HG03135 (cell line): ENCODE measurements at regions not wholly inside any gene's neighbourhood (a gene's known extent, or its start where the extent isn't known, plus 50 kb on each side); places are given as distances from the start of the nearest gene placed in this dataset.

Source experiments
- ATAC-seq: cut with Tn5 transposase; IDR thresholded peaks from one replicate; pipeline ENCODE4 v1.9.1; 2021; ENCODE audit warnings: mild to moderate bottlenecking, moderate library complexity; ENCODE audit not compliant: unreplicated experiment

DNA sequence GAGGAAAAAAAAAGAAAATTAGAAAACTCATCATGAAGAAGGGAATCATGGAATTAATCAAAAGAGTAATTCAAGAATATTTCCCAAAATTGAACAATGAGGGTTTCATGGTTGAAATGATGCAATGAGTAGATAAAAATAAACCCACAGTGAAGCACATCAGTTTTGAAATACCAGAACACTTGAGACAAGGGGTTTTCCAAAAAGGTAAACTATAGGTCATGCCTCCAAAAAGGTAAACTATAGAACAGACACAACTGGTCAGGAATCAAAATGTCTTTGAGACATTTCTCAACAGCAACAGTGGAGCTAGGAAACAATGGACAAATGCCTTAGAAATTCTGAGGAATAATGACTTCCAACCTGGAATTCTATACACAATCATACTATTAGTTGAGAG is 60.2 kb upstream of the PCSK5 start:
- ATAC-seq, result no peak

- ATAC-seq, result no peak
Measured at GRCh38 chr9:75833778-75834177, 56.7 kb upstream of the PCSK5 start.

GRCh38 chr9:75834878-75835277 is 55.6 kb upstream of the PCSK5 start:
- no peak for ATAC-seq
